Neural crest cell (in vitro differentiated cells): ENCODE measurements at regions not wholly inside any gene's neighbourhood (a gene's known extent, or its start where the extent isn't known, plus 50 kb on each side); places are given as distances from the start of the nearest gene placed in this dataset.

ENCODE experiments used
- DNase-seq: peaks from one replicate; pipeline ENCODE4 v3.0.0; 2021; ENCODE audit warnings: low read depth, mixed read lengths, low spot score
- H3K27ac Mint-ChIP-seq: one replicate; pipeline ENCODE4 v1.8.0; 2021; ENCODE audit warnings: mild to moderate bottlenecking, mixed read lengths; ENCODE audit not compliant: unreplicated experiment
- H3K27me3 Mint-ChIP-seq: 2 replicates; pipeline ENCODE4 v1.8.0; 2021; ENCODE audit warnings: low read depth, mild to moderate bottlenecking, mixed read lengths
- H3K36me3 Mint-ChIP-seq: 2 replicates; pipeline ENCODE4 v1.8.0; 2021; ENCODE audit warnings: low read depth, mild to moderate bottlenecking, mixed read lengths
- H3K4me1 Mint-ChIP-seq: 2 replicates; pipeline ENCODE4 v1.8.0; 2021; ENCODE audit warnings: mixed read lengths
- H3K4me3 Mint-ChIP-seq: one replicate; pipeline ENCODE4 v1.8.0; 2021; ENCODE audit warnings: mild to moderate bottlenecking, mixed read lengths
- H3K9me3 Mint-ChIP-seq: 2 replicates; pipeline ENCODE4 v1.8.0; 2021; ENCODE audit warnings: mixed read lengths
- CTCF ChIP-seq: fragments of 200-600 bp; sonication (generic); conservative IDR thresholded peaks from 2 replicates; pipeline ENCODE4 v1.5.0; 2021; ENCODE audit warnings: antibody characterized with exemption, mild to moderate bottlenecking

DNA sequence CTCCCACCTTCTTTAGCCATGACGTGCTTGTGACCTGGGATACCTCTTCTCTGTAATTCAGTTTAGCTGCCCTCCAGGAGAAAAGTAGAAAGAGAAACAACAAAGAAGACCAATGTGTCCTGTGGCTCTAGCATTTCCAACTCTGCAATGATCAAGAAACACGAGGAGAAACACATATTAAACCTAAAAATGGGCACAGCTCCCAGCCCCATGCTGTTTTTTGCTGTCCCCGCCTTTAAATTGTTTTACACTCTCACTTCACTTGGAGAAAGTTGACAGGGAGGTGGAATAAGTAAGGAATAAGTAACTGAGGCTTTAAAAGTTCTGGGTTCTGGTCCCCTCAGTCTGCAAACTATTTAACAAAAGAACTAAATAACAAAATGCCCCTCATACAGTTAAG, 390.6 kb downstream of the TNS1 start:
- Mint-ChIP-seq H3K4me1 (peaks cover 21% of the 10 kb centered on the region), H3K36me3 (no peaks in the 10 kb centered on the region), H3K4me3 (no peak overlapping the region), H3K27me3 (no peaks in the 10 kb centered on the region), H3K9me3 (no peaks in the 10 kb centered on the region), H3K27ac (peak overlapping the region; percentile 52)
- DNase-seq = no peak
- no peak for TF ChIP-seq CTCF

GRCh38 chr2:217611626-217612127, 391.1 kb downstream of the TNS1 start:
- Mint-ChIP-seq H3K27me3 (no peaks in the 10 kb centered on the region), H3K4me1 (peaks cover 21% of the 10 kb centered on the region), H3K9me3 (no peaks in the 10 kb centered on the region), H3K4me3 (no peak overlapping the region), H3K27ac (peak overlapping the region; percentile 52), H3K36me3 (no peaks in the 10 kb centered on the region)
- DNase-seq = no peak
- TF ChIP-seq CTCF = no peak

DNA sequence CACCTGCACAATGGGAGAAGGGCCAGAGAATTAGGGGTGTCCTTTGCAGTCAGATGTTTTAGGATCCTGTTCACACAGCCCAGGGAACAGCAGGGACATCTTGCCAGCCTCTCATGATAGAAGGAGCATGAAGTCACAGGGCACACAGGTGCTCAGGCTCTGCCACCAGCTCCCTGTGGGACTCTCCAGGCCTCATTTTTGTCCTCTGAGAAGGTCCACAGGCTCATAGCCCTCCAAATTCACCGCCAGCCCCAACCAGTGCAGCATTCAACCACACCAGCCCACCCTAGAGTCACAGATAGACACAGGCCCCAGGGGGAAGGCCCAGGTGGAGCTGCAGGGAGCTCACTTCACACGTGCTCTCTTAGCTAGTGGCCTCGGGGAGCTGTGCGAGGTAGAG, 391.7 kb downstream of the TNS1 start:
- Mint-ChIP-seq H3K36me3 (no peaks in the 10 kb centered on the region), H3K27ac (peak overlapping the region; percentile 76), H3K4me3 (no peak overlapping the region), H3K9me3 (no peaks in the 10 kb centered on the region), H3K4me1 (peaks cover 21% of the 10 kb centered on the region), H3K27me3 (no peaks in the 10 kb centered on the region)
- no peak for TF ChIP-seq CTCF
- no peak for DNase-seq

- TF ChIP-seq CTCF = no peak
- H3K4me1 Mint-ChIP-seq = peaks cover 21% of the 10 kb centered on the region
- H3K9me3 Mint-ChIP-seq = no peaks in the 10 kb centered on the region
- peak overlapping the region; percentile 76 for H3K27ac Mint-ChIP-seq
- H3K4me3 Mint-ChIP-seq = no peak overlapping the region
- DNase-seq = no peak
- no peaks in the 10 kb centered on the region for H3K27me3 Mint-ChIP-seq
- H3K36me3 Mint-ChIP-seq = no peaks in the 10 kb centered on the region
Observed at GRCh38 chr2:217610401-217610814, 392.4 kb downstream of the TNS1 start.

GRCh38 chr2:217609952-217610351, 392.8 kb downstream of the TNS1 start:
- no peak for TF ChIP-seq CTCF
- peaks cover 24% of the 10 kb centered on the region for H3K4me1 Mint-ChIP-seq
- H3K27ac Mint-ChIP-seq = no peak overlapping the region
- no peak overlapping the region for H3K4me3 Mint-ChIP-seq
- DNase-seq = no peak
- H3K27me3 Mint-ChIP-seq = no peaks in the 10 kb centered on the region
- no peaks in the 10 kb centered on the region for H3K36me3 Mint-ChIP-seq
- no peaks in the 10 kb centered on the region for H3K9me3 Mint-ChIP-seq

DNA sequence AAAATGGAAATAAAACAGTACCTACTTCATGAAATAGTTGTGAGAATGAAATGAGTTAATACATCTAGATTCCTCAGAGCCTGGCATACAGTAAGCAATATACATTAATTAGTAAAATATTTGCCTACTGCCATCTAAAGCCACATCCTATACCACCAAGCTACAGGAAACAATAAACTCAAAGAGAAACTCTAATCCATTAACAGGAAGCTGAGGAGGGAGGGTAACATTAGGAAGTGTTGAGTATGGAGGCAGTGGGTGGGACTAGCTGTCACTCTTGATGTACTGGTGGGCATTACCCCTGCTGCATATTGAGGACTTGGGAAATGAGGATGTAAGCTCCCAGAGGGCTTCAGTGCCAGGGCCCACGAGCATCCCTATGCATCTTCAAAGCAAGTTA, 396.5 kb downstream of the TNS1 start:
- Mint-ChIP-seq H3K4me1 (peaks cover 28% of the 10 kb centered on the region), H3K9me3 (no peaks in the 10 kb centered on the region), H3K27me3 (peaks cover 3% of the 10 kb centered on the region), H3K4me3 (no peak overlapping the region), H3K27ac (no peak overlapping the region), H3K36me3 (no peaks in the 10 kb centered on the region)
- no peak for TF ChIP-seq CTCF
- no peak for DNase-seq
